ENCODE measurements at regions not wholly inside any gene's neighbourhood (a gene's known extent, or its start where the extent isn't known, plus 50 kb on each side); places are given as distances from the start of the nearest gene placed in this dataset.
"Not testable (repeated sequence)": the region's sequence is repeated elsewhere in the genome, so short reads cannot be mapped to it uniquely, and the experiment has no call there.

GRCh38 chr2:20946468-20946867 lies 97.4 kb downstream of the APOB start:
- peaks cover 38% of the 10 kb centered on the region for H3K27me3 ChIP-seq (ENCODE audit: insufficient read depth, low read length)

GRCh38 chr2:20943721-20944120 lies 100.2 kb downstream of the APOB start:
- H3K9me3 ChIP-seq (ENCODE audit: control insufficient read depth in 1 of 2, insufficient read depth in 1 of 2, low read depth in 1 of 2, low read length in 2 of 2); H3K4me2 ChIP-seq (ENCODE audit: low read length); H3K27ac ChIP-seq (ENCODE audit: low read depth, low read length); POLR2A ChIA-PET; intact Hi-C loops (cut with micrococcal nuclease); H3K36me3 ChIP-seq (ENCODE audit: control insufficient read depth in 1 of 2, insufficient read depth in 2 of 2, low read length in 2 of 2); H3K9ac ChIP-seq (ENCODE audit: low read length); ATAC-seq; CTCF ChIA-PET; H3K4me1 ChIP-seq (ENCODE audit: control insufficient read depth in 1 of 2, insufficient read depth in 2 of 2, low read length in 2 of 2); H4K20me1 ChIP-seq (ENCODE audit: insufficient read depth); H2AFZ ChIP-seq (ENCODE audit: low read depth, low read length, poor library complexity, severe bottlenecking); DNase-seq (ENCODE audit: low read depth, low spot score); RAD21 ChIA-PET (ENCODE audit: low non-redundant PET in 1 of 2, low total read pairs in 2 of 2, uncharacterized antibody in 2 of 2, unreplicated experiment in 2 of 2); H3K9me2 ChIP-seq (ENCODE audit: insufficient read depth); H3K79me2 ChIP-seq (ENCODE audit: insufficient read depth, low read length); H3K4me3 ChIP-seq (replicated peaks in 1 of 2; ENCODE audit: low read depth in 1 of 2, low read length in 2 of 2); BruUV-seq (replicated peaks): not testable (repeated sequence)
- H3K27me3 ChIP-seq (ENCODE audit: insufficient read depth, low read length) = peaks cover 55% of the 10 kb centered on the region

More at GRCh38 chr2:20946468-20946867, 97.4 kb downstream of the APOB start:
- no peak overlapping the region for H3K27ac ChIP-seq (ENCODE audit: low read depth, low read length)
- ChIA-PET CTCF (no interaction called here), POLR2A (no interaction called here), RAD21 (ENCODE audit: low non-redundant PET in 1 of 2, low total read pairs in 2 of 2, uncharacterized antibody in 2 of 2, unreplicated experiment in 2 of 2) (no interaction called here)
- H3K36me3 ChIP-seq (ENCODE audit: control insufficient read depth in 1 of 2, insufficient read depth in 2 of 2, low read length in 2 of 2) = no peaks in the 10 kb centered on the region
- H3K4me3 ChIP-seq (replicated peaks in 1 of 2; ENCODE audit: low read depth in 1 of 2, low read length in 2 of 2) = no peak overlapping the region
- H3K4me2 ChIP-seq (ENCODE audit: low read length) = no peak overlapping the region
- H3K9me2 ChIP-seq (ENCODE audit: insufficient read depth) = no peaks in the 10 kb centered on the region
- H2AFZ ChIP-seq (ENCODE audit: low read depth, low read length, poor library complexity, severe bottlenecking) = no peak overlapping the region
- no TSS peak for BruUV-seq (replicated peaks)
- H4K20me1 ChIP-seq (ENCODE audit: insufficient read depth) = no peaks in the 10 kb centered on the region
- H3K79me2 ChIP-seq (ENCODE audit: insufficient read depth, low read length) = no peaks in the 10 kb centered on the region
- TF ChIP-seq MAX (IDR thresholded peaks at IDR 0.05) (no peak), FOSL1 (IDR thresholded peaks at IDR 0.05; ENCODE audit: low read depth) (no peak), ZNF274 (IDR thresholded peaks at IDR 0.05; ENCODE audit: low read depth, low read length) (no peak), SP1 (IDR thresholded peaks at IDR 0.05; ENCODE audit: low read depth) (no peak), JUND (IDR thresholded peaks at IDR 0.05) (no peak), CBX3 (IDR thresholded peaks at IDR 0.05; ENCODE audit: low read depth) (no peak), ZFX (IDR thresholded peaks at IDR 0.05) (no peak), RAD21 (IDR thresholded peaks at IDR 0.05; ENCODE audit: low read depth) (no peak), YY1 (IDR thresholded peaks at IDR 0.05; ENCODE audit: extremely low read depth, insufficient replicate concordance, low read depth, low read length) (no peak), SRF (IDR thresholded peaks at IDR 0.05; ENCODE audit: low read depth) (no peak), EGR1 (IDR thresholded peaks at IDR 0.05; ENCODE audit: low read depth) (no peak)
- no peaks in the 10 kb centered on the region for H3K9me3 ChIP-seq (ENCODE audit: control insufficient read depth in 1 of 2, insufficient read depth in 1 of 2, low read depth in 1 of 2, low read length in 2 of 2)
- DNase-seq (ENCODE audit: low read depth, low spot score) (no peak), ATAC-seq (no peak)
- H3K4me1 ChIP-seq (ENCODE audit: control insufficient read depth in 1 of 2, insufficient read depth in 2 of 2, low read length in 2 of 2) = no peaks in the 10 kb centered on the region
- intact Hi-C loops (cut with micrococcal nuclease) = no loop called here
- H3K9ac ChIP-seq (ENCODE audit: low read length) = no peak overlapping the region
